ENCODE measurements at regions not wholly inside any gene's neighbourhood (a gene's known extent, or its start where the extent isn't known, plus 50 kb on each side); places are given as distances from the start of the nearest gene placed in this dataset.

GRCh38 chr2:120421830-120422175 is 75.9 kb downstream of the INHBB start:
- TF ChIP-seq CTCF (IDR thresholded peaks at IDR 0.05) (no peak), EP300 (IDR thresholded peaks at IDR 0.05) (no peak), POLR2A (IDR thresholded peaks at IDR 0.05) (no peak)
